A549 (cell line): ENCODE measurements at regions not wholly inside any gene's neighbourhood (a gene's known extent, or its start where the extent isn't known, plus 50 kb on each side); places are given as distances from the start of the nearest gene placed in this dataset.

Experiments used
- ATAC-seq, 2 experiments: fragments of 200-7000 bp in 1 of 2; fragments of >200 bp in 1 of 2; cut with Nextera tagmentation in 1 of 2; cut with Tn5 transposase in 1 of 2; 3 replicates each; pipeline versions ENCODE4 v1.8.0 to v1.9.1; 2018 to 2020; ENCODE audit warnings: mild to moderate bottlenecking in 1 of 2, moderate library complexity in 1 of 2
- CTCF ChIA-PET: fragments of 300-600 bp; sonication (Branson Sonifier 250); formaldehyde crosslinking; extraction: SDS; loops from one replicate; lab custom pipeline; 2021; ENCODE audit warnings: antibody characterized with exemption, inconsistent platforms; lab: Yijun Ruan, JAX
- POLR2A ChIA-PET: fragments of 350-600 bp; formaldehyde crosslinking; extraction: SDS; loops from one replicate; lab custom pipeline; 2021; ENCODE audit warnings: antibody characterized with exemption, inconsistent platforms; lab: Yijun Ruan, JAX
- DNase-seq, 2 experiments: peaks; one replicate each; pipeline versions ENCODE4 v3.0.0 to v3.0.0-alpha.2; 2011 to 2016; ENCODE audit warnings: low read depth in 1 of 2, low spot score in 1 of 2
- FAIRE-seq: peaks from 2 replicates; lab custom pipeline; 2011; peaks lifted over from hg19 to GRCh38; lab: Jason Lieb, UNC
- H3K27ac ChIP-seq, 2 experiments: fragments of >200 bp; sonication (Bioruptor Twin); formaldehyde crosslinking; 3 replicates each; pipeline ENCODE4 v1.5.1; 2016 to 2017
- H3K4me1 ChIP-seq: fragments of >200 bp; sonication (Bioruptor Twin); formaldehyde crosslinking; 3 replicates; pipeline ENCODE4 v1.6.1; 2016
- H3K4me2 ChIP-seq: fragments of >200 bp; sonication (Bioruptor Twin); formaldehyde crosslinking; 3 replicates; pipeline ENCODE4 v1.6.1; 2016
- H3K4me3 ChIP-seq: fragments of >200 bp; sonication (Bioruptor Twin); formaldehyde crosslinking; 3 replicates; pipeline ENCODE4 v1.5.1; 2016
- H3K9me3 ChIP-seq: fragments of >200 bp; sonication (Bioruptor Twin); formaldehyde crosslinking; 3 replicates; pipeline ENCODE4 v1.6.1; 2016
- CTCF ChIP-seq: fragments of >200 bp; sonication (Bioruptor Twin); formaldehyde crosslinking; IDR thresholded peaks from 3 replicates; pipeline ENCODE4 v1.5.1; 2016
- EHF ChIP-seq: fragments of 250-450 bp; sonication (Bioruptor Pico); IDR thresholded peaks from 2 replicates; pipeline ENCODE4 v1.5.0; 2020; ENCODE audit warnings: mild to moderate bottlenecking
- EP300 ChIP-seq, 2 experiments: fragments of >200 bp; sonication (Bioruptor Twin); formaldehyde crosslinking; IDR thresholded peaks; 2 replicates in 1 of 2; 3 replicates in 1 of 2; pipeline ENCODE4 v1.6.1; 2016 to 2017
- FOSB ChIP-seq: fragments of 250-450 bp; sonication (Bioruptor Pico); IDR thresholded peaks from 2 replicates; pipeline ENCODE4 v1.5.0; 2020; ENCODE audit warnings: mild to moderate bottlenecking, moderate library complexity
- FOXS1 ChIP-seq: fragments of 250-450 bp; sonication (Bioruptor Pico); IDR thresholded peaks from 2 replicates; pipeline ENCODE4 v1.5.0; 2020; ENCODE audit warnings: mild to moderate bottlenecking, moderate library complexity
- HDAC2 ChIP-seq: fragments of 200-600 bp; sonication (generic); IDR thresholded peaks from 2 replicates; pipeline ENCODE4 v1.6.1; 2016
- HES2 ChIP-seq: fragments of >200 bp; sonication (Bioruptor Twin); formaldehyde crosslinking; IDR thresholded peaks from 2 replicates; pipeline ENCODE4 v1.6.1; 2016
- HOXA7 ChIP-seq: fragments of 250-450 bp; sonication (Bioruptor Pico); IDR thresholded peaks from 2 replicates; pipeline ENCODE4 v1.5.0; 2020; ENCODE audit warnings: mild to moderate bottlenecking, moderate library complexity
- HOXB5 ChIP-seq: fragments of 250-450 bp; sonication (Bioruptor Pico); IDR thresholded peaks from 2 replicates; pipeline ENCODE4 v1.5.0; 2020; ENCODE audit warnings: mild to moderate bottlenecking, moderate library complexity
- JUN ChIP-seq, 2 experiments: fragments of >200 bp; sonication (Bioruptor Twin); formaldehyde crosslinking; IDR thresholded peaks; 2 replicates in 1 of 2; 3 replicates in 1 of 2; pipeline ENCODE4 v1.6.1; 2016 to 2017
- JUNB ChIP-seq: fragments of >200 bp; sonication (Bioruptor Twin); formaldehyde crosslinking; IDR thresholded peaks from 2 replicates; pipeline ENCODE4 v1.6.1; 2016
- MAX ChIP-seq: IDR thresholded peaks from 2 replicates; pipeline ENCODE4 v1.6.1; 2012
- MYC ChIP-seq: IDR thresholded peaks from 2 replicates; pipeline ENCODE4 v1.6.1; 2012; ENCODE audit warnings: mild to moderate bottlenecking, inconsistent platforms, low read length, improper control_type of control experiment, borderline replicate concordance
- NPAS2 ChIP-seq: fragments of 250-450 bp; sonication (Bioruptor Pico); IDR thresholded peaks from 2 replicates; pipeline ENCODE4 v1.8.0; 2022; ENCODE audit warnings: mild to moderate bottlenecking, moderate library complexity, borderline replicate concordance
- NR3C1 ChIP-seq: fragments of >200 bp; sonication (Bioruptor Twin); formaldehyde crosslinking; IDR thresholded peaks from 3 replicates; pipeline ENCODE4 v1.6.1; 2017
- PHF8 ChIP-seq: fragments of 200-600 bp; sonication (generic); IDR thresholded peaks from 2 replicates; pipeline ENCODE4 v1.6.1; 2016; ENCODE audit warnings: low read depth, mild to moderate bottlenecking, antibody characterized with exemption, moderate library complexity, borderline replicate concordance
- POLR2A ChIP-seq: IDR thresholded peaks from 2 replicates; pipeline ENCODE4 v1.6.1; 2012; ENCODE audit warnings: mild to moderate bottlenecking, low read length
- POLR2AphosphoS2 ChIP-seq: conservative IDR thresholded peaks from 2 replicates; pipeline ENCODE4 v1.6.1; 2012; ENCODE audit warnings: low read length, improper control_type of control experiment, inconsistent platforms
- RAD21 ChIP-seq, 2 experiments: fragments of >200 bp in 1 of 2; sonication (Bioruptor Twin) in 1 of 2; formaldehyde crosslinking in 1 of 2; IDR thresholded peaks in 1 of 2; conservative IDR thresholded peaks in 1 of 2; 2 replicates in 1 of 2; 3 replicates in 1 of 2; pipeline ENCODE4 v1.6.1; 2012 to 2018; ENCODE audit warnings: inconsistent platforms in 1 of 2
- REST ChIP-seq: fragments of 200-600 bp; sonication (generic); IDR thresholded peaks from 2 replicates; pipeline ENCODE4 v1.6.1; 2016; ENCODE audit warnings: antibody characterized with exemption, mild to moderate bottlenecking, moderate library complexity
- RFX5 ChIP-seq: fragments of 450-650 bp; IDR thresholded peaks from 2 replicates; pipeline ENCODE4 v1.7.1; 2014; ENCODE audit warnings: antibody characterized with exemption, mild to moderate bottlenecking, moderate library complexity
- SMC3 ChIP-seq: fragments of >200 bp; sonication (Bioruptor Twin); formaldehyde crosslinking; IDR thresholded peaks from 3 replicates; pipeline ENCODE4 v1.6.1; 2018; ENCODE audit warnings: inconsistent platforms
- SREBF2 ChIP-seq: fragments of 450-650 bp; IDR thresholded peaks from 2 replicates; pipeline ENCODE4 v1.6.1; 2014; ENCODE audit warnings: mild to moderate bottlenecking, moderate library complexity
- USF2 ChIP-seq: fragments of 450-650 bp; IDR thresholded peaks from 2 replicates; pipeline ENCODE4 v1.6.1; 2014; ENCODE audit warnings: antibody characterized with exemption
- ZC3H11A ChIP-seq: fragments of 450-650 bp; IDR thresholded peaks from 2 replicates; pipeline ENCODE4 v1.6.1; 2014; ENCODE audit warnings: antibody characterized with exemption, mild to moderate bottlenecking
- ZNF302 ChIP-seq: fragments of 250-450 bp; sonication (Bioruptor Pico); IDR thresholded peaks from 2 replicates; pipeline ENCODE4 v1.9.0; 2021; ENCODE audit warnings: inconsistent platforms, mild to moderate bottlenecking, moderate library complexity
- WGBS: methylation state at CpG from one replicate; pipeline ENCODE4 v1.1.6; 2017; ENCODE audit errors: missing lambda C conversion rate; 5-methylcytosine and 5-hydroxymethylcytosine counted together

- no peak overlapping the region for H3K27ac ChIP-seq
- no peak overlapping the region for H3K4me3 ChIP-seq
- H3K4me1 ChIP-seq: no peaks in the 10 kb centered on the region
- no peak overlapping the region for H3K4me2 ChIP-seq
- WGBS: 73% methylated on average over 2 of the region's 2 CpGs
- DNase-seq (no peak), ATAC-seq (no peak), FAIRE-seq (no peak)
- no peak for TF ChIP-seq HES2
- TF ChIP-seq PHF8: no peak
- no peak for TF ChIP-seq HOXA7 (CRISPR knock-in tag)
- TF ChIP-seq RAD21 (conservative IDR thresholded peaks at IDR 0.05 in 1 of 2, IDR thresholded peaks at IDR 0.05 in 1 of 2): no peak
- no peak for TF ChIP-seq ZNF302 (CRISPR knock-in tag)
- TF ChIP-seq MAX: no peak
- TF ChIP-seq POLR2AphosphoS2: no peak
- no peak for TF ChIP-seq FOXS1 (CRISPR knock-in tag)
- TF ChIP-seq USF2: no peak
- ChIA-PET POLR2A (no interaction called here), CTCF (no interaction called here)
- H3K9me3 ChIP-seq: no peaks in the 10 kb centered on the region; the same call in 2 of the 3 replicates
Observed at GRCh38 chr9:25029743-25030142, 484.0 kb upstream of the IZUMO3 start.

- no peaks in the 10 kb centered on the region; the same call in 2 of the 3 replicates for H3K9me3 ChIP-seq
- no peaks in the 10 kb centered on the region for H3K4me1 ChIP-seq
- POLR2A ChIA-PET: no interaction called here
- TF ChIP-seq EHF (no peak), FOXS1 (CRISPR knock-in tag) (no peak), HDAC2 (no peak), NPAS2 (no peak), JUNB (no peak), NR3C1 (no peak), ZC3H11A (no peak), EP300 (IDR thresholded peaks at IDR 0.05) (no peak)
- CTCF ChIA-PET: no interaction called here
- no peak overlapping the region for H3K4me2 ChIP-seq
- no peak for DNase-seq
- ATAC-seq: no peak
- FAIRE-seq: no peak
- no peak overlapping the region for H3K27ac ChIP-seq
- 23% methylated on average over 5 of the region's 9 CpGs for WGBS
- no peak overlapping the region for H3K4me3 ChIP-seq
Observed at GRCh38 chr9:25025686-25026085, 480.0 kb upstream of the IZUMO3 start.

- FAIRE-seq (no peak), DNase-seq (no peak), ATAC-seq (no peak)
- Histone ChIP-seq H3K27ac (no peak overlapping the region), H3K9me3 (no peaks in the 10 kb centered on the region; the same call in 2 of the 3 replicates), H3K4me2 (no peak overlapping the region), H3K4me3 (no peak overlapping the region), H3K4me1 (no peaks in the 10 kb centered on the region)
- ChIA-PET POLR2A (no interaction called here), CTCF (no interaction called here)
- WGBS: 0% methylated on average over 5 of the region's 5 CpGs
- no peak for TF ChIP-seq CTCF
- no peak for TF ChIP-seq RFX5
- no peak for TF ChIP-seq REST
- no peak for TF ChIP-seq MYC
- no peak for TF ChIP-seq JUN (IDR thresholded peaks at IDR 0.05)
- TF ChIP-seq POLR2A: no peak
- TF ChIP-seq SREBF2: no peak
- no peak for TF ChIP-seq HOXB5 (CRISPR knock-in tag)
- TF ChIP-seq SMC3: no peak
- no peak for TF ChIP-seq FOSB
Observed at GRCh38 chr9:25025156-25025555, 479.5 kb upstream of the IZUMO3 start.
